ACC112 (cell line): ENCODE measurements at regions not wholly inside any gene's neighbourhood (a gene's known extent, or its start where the extent isn't known, plus 50 kb on each side); places are given as distances from the start of the nearest gene placed in this dataset.

Source experiments
- H2AFZ ChIP-seq: fragments of 200-600 bp; sonication (generic); one replicate; pipeline ENCODE4 v1.6.0; 2017; ENCODE audit warnings: antibody characterized with exemption, low read length; ENCODE audit not compliant: unreplicated experiment
- H3K27ac ChIP-seq: fragments of 200-600 bp; sonication (generic); 2 replicates; pipeline ENCODE4 v1.5.1; 2014; ENCODE audit warnings: low read depth, mild to moderate bottlenecking, antibody characterized with exemption, low read length, moderate library complexity
- H3K27me3 ChIP-seq: fragments of 200-600 bp; sonication (generic); 2 replicates; pipeline ENCODE4 v1.6.1; 2014; ENCODE audit warnings: mild to moderate bottlenecking, antibody characterized with exemption, low read length, moderate library complexity, mixed read lengths; ENCODE audit not compliant: insufficient read depth
- H3K36me3 ChIP-seq: fragments of 200-600 bp; sonication (generic); 2 replicates; pipeline ENCODE4 v1.6.1; 2016; ENCODE audit warnings: mild to moderate bottlenecking, antibody characterized with exemption, low read length, moderate library complexity, mixed read lengths; ENCODE audit not compliant: insufficient read depth
- H3K4me1 ChIP-seq: fragments of 200-600 bp; sonication (generic); one replicate; pipeline ENCODE4 v1.6.1; 2016; ENCODE audit warnings: low read length, mixed read lengths; ENCODE audit not compliant: insufficient read depth, unreplicated experiment, control insufficient read depth
- H3K4me3 ChIP-seq: fragments of 200-600 bp; sonication (generic); 2 replicates; pipeline ENCODE4 v1.5.1; 2014; ENCODE audit warnings: mild to moderate bottlenecking, low read depth, low read length
- H3K79me2 ChIP-seq: fragments of 200-600 bp; sonication (generic); one replicate; pipeline ENCODE4 v1.6.0; 2016; ENCODE audit warnings: low read length; ENCODE audit not compliant: control insufficient read depth, unreplicated experiment, insufficient read depth

DNA sequence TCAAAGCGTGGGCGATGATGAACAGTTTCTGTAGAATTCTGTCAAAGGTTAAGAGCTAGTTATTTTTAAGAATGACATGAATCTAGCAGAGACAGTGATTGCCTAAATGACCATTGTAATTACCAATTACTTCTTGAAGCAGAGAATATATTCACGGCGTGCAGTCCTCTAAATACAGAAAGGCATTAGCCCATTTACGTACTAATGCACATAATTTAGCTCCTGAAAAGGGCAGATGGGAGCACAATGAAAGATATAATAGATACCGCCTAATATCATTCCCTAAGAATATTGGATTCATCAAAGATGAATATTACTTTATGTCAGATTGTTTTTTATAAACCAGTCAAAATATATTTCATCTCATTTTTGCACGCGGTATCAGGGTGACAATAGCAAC is 212.4 kb downstream of the URI1 start:
- Histone ChIP-seq H3K79me2 (no peaks in the 10 kb centered on the region), H3K27ac (no peak overlapping the region), H3K36me3 (no peaks in the 10 kb centered on the region), H3K4me1 (no peaks in the 10 kb centered on the region), H3K4me3 (no peak overlapping the region), H2AFZ (no peak overlapping the region), H3K27me3 (peaks cover 5% of the 10 kb centered on the region)

- Histone ChIP-seq H3K36me3 (no peaks in the 10 kb centered on the region), H3K27ac (no peak overlapping the region), H3K79me2 (no peaks in the 10 kb centered on the region), H3K4me3 (no peak overlapping the region), H3K27me3 (peaks cover 5% of the 10 kb centered on the region), H2AFZ (no peak overlapping the region), H3K4me1 (no peaks in the 10 kb centered on the region)
These were observed 213.6 kb downstream of the URI1 start for GRCh38 chr19:30155381-30156200.

DNA sequence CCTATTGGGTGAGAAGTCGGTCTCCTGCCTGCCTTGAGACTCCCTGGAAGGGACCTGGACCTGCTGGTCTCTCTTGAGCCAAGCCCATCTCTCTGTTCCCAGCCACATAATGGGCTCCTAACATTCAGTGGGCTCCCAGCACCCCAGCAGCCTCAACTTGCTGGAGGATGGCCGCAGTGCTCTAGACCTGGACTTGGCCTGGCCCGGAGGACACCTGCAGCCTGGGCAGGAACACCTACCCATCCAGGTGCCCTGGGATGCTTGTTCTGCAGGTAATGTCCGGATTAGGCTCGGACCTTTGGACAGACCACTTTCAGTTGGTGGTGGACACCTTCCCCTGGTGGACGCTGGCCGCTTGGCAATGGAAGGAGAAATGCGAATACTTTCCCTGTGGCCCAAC is 214.6 kb downstream of the URI1 start:
- Histone ChIP-seq H2AFZ (no peak overlapping the region), H3K4me1 (no peaks in the 10 kb centered on the region), H3K4me3 (no peak overlapping the region), H3K27me3 (peaks cover 5% of the 10 kb centered on the region), H3K27ac (no peak overlapping the region), H3K79me2 (no peaks in the 10 kb centered on the region), H3K36me3 (no peaks in the 10 kb centered on the region)

DNA sequence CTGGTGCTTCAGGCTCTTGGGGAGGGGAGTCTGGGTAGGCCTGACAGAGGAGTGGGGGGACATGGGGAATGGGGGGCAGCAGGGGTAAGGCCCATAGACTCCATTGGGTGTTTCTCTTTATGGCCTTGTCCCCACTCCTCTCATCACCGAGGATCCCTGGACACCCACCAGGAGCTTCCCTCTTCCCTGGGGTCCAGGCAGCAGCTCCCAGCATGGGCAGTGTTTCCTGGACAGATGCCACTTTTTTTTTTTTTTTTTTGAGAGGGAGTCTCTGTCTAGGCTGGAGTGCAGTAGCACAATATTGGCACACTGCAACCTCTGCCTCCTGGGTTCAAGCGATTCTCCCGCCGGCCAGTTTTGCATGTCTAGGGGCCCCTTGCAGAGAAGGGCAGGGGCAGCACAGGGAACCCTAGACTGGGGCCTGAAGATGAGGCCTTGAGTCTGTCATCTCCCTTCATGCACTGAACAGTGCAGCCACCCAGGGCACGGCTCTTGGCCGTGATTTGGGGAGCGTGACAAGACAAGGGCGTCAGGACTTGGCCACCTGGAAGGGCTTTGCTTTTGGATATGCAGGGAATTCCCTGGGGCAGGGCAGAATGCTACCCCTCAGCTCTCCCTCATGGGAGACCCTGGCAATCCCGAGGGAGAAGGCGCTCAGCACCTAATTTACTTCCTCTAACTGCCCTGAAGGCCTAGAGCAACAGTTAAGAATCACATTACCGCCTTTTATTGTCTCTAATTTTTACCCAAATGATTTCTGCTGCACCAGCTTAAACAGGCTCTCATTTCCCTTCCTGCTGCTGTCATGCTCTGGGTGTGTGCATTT is 213.9 kb upstream of the ZNF536 start:
- H3K36me3 ChIP-seq: no peaks in the 10 kb centered on the region
- H2AFZ ChIP-seq: no peak overlapping the region
- peaks cover 5% of the 10 kb centered on the region for H3K27me3 ChIP-seq
- H3K27ac ChIP-seq: no peak overlapping the region
- no peaks in the 10 kb centered on the region for H3K4me1 ChIP-seq
- H3K4me3 ChIP-seq: no peak overlapping the region
- no peaks in the 10 kb centered on the region for H3K79me2 ChIP-seq

- peaks cover 4% of the 10 kb centered on the region for H3K27me3 ChIP-seq
- H3K79me2 ChIP-seq: no peaks in the 10 kb centered on the region
- no peaks in the 10 kb centered on the region for H3K36me3 ChIP-seq
- no peaks in the 10 kb centered on the region for H3K4me1 ChIP-seq
- no peak overlapping the region for H3K4me3 ChIP-seq
- H2AFZ ChIP-seq: no peak overlapping the region
- no peak overlapping the region for H3K27ac ChIP-seq
These were observed 213.3 kb upstream of the ZNF536 start for GRCh38 chr19:30158893-30159245.

- H3K27ac ChIP-seq: no peak overlapping the region
- H3K4me1 ChIP-seq: no peaks in the 10 kb centered on the region
These were observed 212.5 kb upstream of the ZNF536 start for GRCh38 chr19:30159636-30160035.

GRCh38 chr19:30160426-30160825 is 211.8 kb upstream of the ZNF536 start:
- H3K4me1 ChIP-seq: no peaks in the 10 kb centered on the region
- no peaks in the 10 kb centered on the region for H3K36me3 ChIP-seq
- H3K4me3 ChIP-seq: no peak overlapping the region
- no peak overlapping the region for H3K27ac ChIP-seq
- H3K27me3 ChIP-seq: no peaks in the 10 kb centered on the region
- H3K79me2 ChIP-seq: no peaks in the 10 kb centered on the region
- H2AFZ ChIP-seq: no peak overlapping the region

More at GRCh38 chr19:30159636-30160035, 212.5 kb upstream of the ZNF536 start:
- Histone ChIP-seq H3K36me3 (no peaks in the 10 kb centered on the region), H2AFZ (no peak overlapping the region), H3K4me3 (no peak overlapping the region), H3K79me2 (no peaks in the 10 kb centered on the region), H3K27me3 (no peaks in the 10 kb centered on the region)

GRCh38 chr19:30161021-30161655 is 211.0 kb upstream of the ZNF536 start:
- H3K79me2 ChIP-seq: no peaks in the 10 kb centered on the region
- no peak overlapping the region for H3K27ac ChIP-seq
- H3K36me3 ChIP-seq: no peaks in the 10 kb centered on the region
- no peaks in the 10 kb centered on the region for H3K4me1 ChIP-seq
- H3K4me3 ChIP-seq: no peak overlapping the region
- no peak overlapping the region for H2AFZ ChIP-seq
- no peaks in the 10 kb centered on the region for H3K27me3 ChIP-seq

- no peaks in the 10 kb centered on the region for H3K36me3 ChIP-seq
- no peak overlapping the region for H3K4me3 ChIP-seq
- H3K79me2 ChIP-seq: no peaks in the 10 kb centered on the region
- H2AFZ ChIP-seq: no peak overlapping the region
- H3K27me3 ChIP-seq: no peaks in the 10 kb centered on the region
- no peak overlapping the region for H3K27ac ChIP-seq
- H3K4me1 ChIP-seq: no peaks in the 10 kb centered on the region
These were observed 210.4 kb upstream of the ZNF536 start for GRCh38 chr19:30161770-30162169.

- H3K27ac ChIP-seq: no peak overlapping the region
- H3K4me1 ChIP-seq: no peaks in the 10 kb centered on the region
- H2AFZ ChIP-seq: no peak overlapping the region
- no peaks in the 10 kb centered on the region for H3K79me2 ChIP-seq
- H3K27me3 ChIP-seq: no peaks in the 10 kb centered on the region
- no peak overlapping the region for H3K4me3 ChIP-seq
- H3K36me3 ChIP-seq: no peaks in the 10 kb centered on the region
These were observed 209.5 kb upstream of the ZNF536 start for GRCh38 chr19:30162718-30163117.
